GM20431 (cell line): ENCODE measurements at regions not wholly inside any gene's neighbourhood (a gene's known extent, or its start where the extent isn't known, plus 50 kb on each side); places are given as distances from the start of the nearest gene placed in this dataset.

Experiments
- in situ Hi-C: fragments of 300-500 bp; cut with MseI, MboI; formaldehyde crosslinking; loops from one replicate; pipeline ENCODE4 v1.15.0; 2020; ENCODE audit warnings: low sequenced_read_pairs; ENCODE audit not compliant: unreplicated experiment

- in situ Hi-C loops, result no loop called here
These were observed 865.3 kb upstream of the HS3ST1 start for GRCh38 chr4:12293906-12294525.

- in situ Hi-C loops, result no loop called here
These were observed 857.7 kb upstream of the HS3ST1 start for GRCh38 chr4:12286351-12286750.

- in situ Hi-C loops, result loop anchor here (25.0 kb wide), 1 partner anchor 108 kb away; no protein-coding TSS in a partner anchor
These were observed 841.9 kb upstream of the HS3ST1 start for GRCh38 chr4:12270546-12270945.

- in situ Hi-C loops, result loop anchor here (25.0 kb wide), 1 partner anchor 103 kb away; no protein-coding TSS in a partner anchor
These were observed 836.9 kb upstream of the HS3ST1 start for GRCh38 chr4:12265554-12265953.

GRCh38 chr4:12260453-12260852 lies 831.8 kb upstream of the HS3ST1 start:
- in situ Hi-C loops, result loop anchor here (25.0 kb wide), 1 partner anchor 98 kb away; no protein-coding TSS in a partner anchor

GRCh38 chr4:12244973-12245372 lies 816.3 kb upstream of the HS3ST1 start:
- in situ Hi-C loops, result no loop called here

- in situ Hi-C loops, result no loop called here
These were observed 813.7 kb upstream of the HS3ST1 start for GRCh38 chr4:12242354-12242753.

- in situ Hi-C loops, result no loop called here
These were observed 811.4 kb upstream of the HS3ST1 start for GRCh38 chr4:12239897-12240636.

GRCh38 chr4:12231098-12231497 lies 802.4 kb upstream of the HS3ST1 start:
- in situ Hi-C loops, result no loop called here

GRCh38 chr4:12221031-12221430 lies 792.3 kb upstream of the HS3ST1 start:
- in situ Hi-C loops, result no loop called here

GRCh38 chr4:12211636-12212035 lies 782.9 kb upstream of the HS3ST1 start:
- in situ Hi-C loops, result no loop called here

GRCh38 chr4:12207396-12207795 lies 778.7 kb upstream of the HS3ST1 start:
- in situ Hi-C loops, result no loop called here

GRCh38 chr4:12206091-12206490 lies 777.4 kb upstream of the HS3ST1 start:
- in situ Hi-C loops, result no loop called here

GRCh38 chr4:12203945-12204344 lies 775.3 kb upstream of the HS3ST1 start:
- in situ Hi-C loops, result no loop called here

GRCh38 chr4:12200226-12200625 lies 771.5 kb upstream of the HS3ST1 start:
- in situ Hi-C loops, result no loop called here

- in situ Hi-C loops, result no loop called here
These were observed 757.8 kb upstream of the HS3ST1 start for GRCh38 chr4:12186526-12186925.

GRCh38 chr4:12178614-12179610 lies 750.2 kb upstream of the HS3ST1 start:
- in situ Hi-C loops, result no loop called here

GRCh38 chr4:12177416-12177815 lies 748.7 kb upstream of the HS3ST1 start:
- in situ Hi-C loops, result no loop called here

GRCh38 chr4:12173496-12173895 lies 744.8 kb upstream of the HS3ST1 start:
- in situ Hi-C loops, result loop anchor here (25.0 kb wide), 1 partner anchor 89 kb away; no protein-coding TSS in a partner anchor
